OCI-LY7 (cell line): ENCODE measurements at regions not wholly inside any gene's neighbourhood (a gene's known extent, or its start where the extent isn't known, plus 50 kb on each side); places are given as distances from the start of the nearest gene placed in this dataset.

Experiments
- BruUV-seq: library from RNA; stranded (reverse); fragments of 400-500 nt; replicated peaks from 2 replicates; lab custom pipeline; 2021; lab: Mats Ljungman, UMichigan
- CTCF ChIA-PET: fragments of 300-600 bp; sonication (Branson Sonifier 250); formaldehyde crosslinking; loops from one replicate; lab custom pipeline; 2022; ENCODE audit warnings: antibody characterized with exemption; ENCODE audit not compliant: unreplicated experiment; lab: Charles Lee
- POLR2A ChIA-PET: fragments of 300-600 bp; sonication (Branson Sonifier 250); formaldehyde crosslinking; loops from one replicate; lab custom pipeline; 2022; ENCODE audit warnings: antibody characterized with exemption; lab: Charles Lee
- DNase-seq: peaks from one replicate; pipeline ENCODE4 v3.0.0-alpha.2; 2015; ENCODE audit warnings: low spot score
- H2AFZ ChIP-seq: fragments of 200-600 bp; sonication (generic), shearing (Covaris generic); 2 replicates; pipeline ENCODE4 v1.6.1; 2014; ENCODE audit warnings: mild to moderate bottlenecking, antibody characterized with exemption, low read length, moderate library complexity
- H3K27ac ChIP-seq: fragments of 200-600 bp; sonication (generic); 2 replicates; pipeline ENCODE4 v1.5.1; 2014; ENCODE audit warnings: mixed run types, low read depth, mild to moderate bottlenecking, moderate library complexity, low read length, inconsistent platforms; ENCODE audit not compliant: poor library complexity, severe bottlenecking
- H3K36me3 ChIP-seq: fragments of 200-600 bp; sonication (generic); 2 replicates; pipeline ENCODE4 v1.6.1; 2014; ENCODE audit warnings: mild to moderate bottlenecking, antibody characterized with exemption, low read length, moderate library complexity, mixed read lengths; ENCODE audit not compliant: insufficient read depth
- H3K4me1 ChIP-seq: fragments of 200-600 bp; sonication (generic); 2 replicates; pipeline ENCODE4 v1.5.1; 2014; ENCODE audit warnings: mild to moderate bottlenecking, low read length; ENCODE audit not compliant: insufficient read depth, poor library complexity, severe bottlenecking
- H3K4me2 ChIP-seq: fragments of 200-600 bp; sonication (generic); 2 replicates; pipeline ENCODE4 v1.6.1; 2014; ENCODE audit warnings: mild to moderate bottlenecking, low read length
- H3K4me3 ChIP-seq: fragments of 200-600 bp; sonication (generic); 2 replicates; pipeline ENCODE4 v1.5.1; 2014; ENCODE audit warnings: mild to moderate bottlenecking, low read depth, low read length; ENCODE audit not compliant: poor library complexity, severe bottlenecking
- H3K79me2 ChIP-seq: fragments of 200-600 bp; sonication (generic); 2 replicates; pipeline ENCODE4 v1.6.1; 2016; ENCODE audit warnings: low read depth, mild to moderate bottlenecking, low read length, moderate library complexity, mixed read lengths; ENCODE audit not compliant: insufficient read depth
- H3K9me2 ChIP-seq: fragments of 200-600 bp; sonication (generic); 2 replicates; pipeline ENCODE4 v1.6.1; 2016; ENCODE audit warnings: mild to moderate bottlenecking, low read length, mixed read lengths; ENCODE audit not compliant: insufficient read depth
- H3K9me3 ChIP-seq: fragments of 200-600 bp; sonication (generic); 2 replicates; pipeline ENCODE4 v1.6.1; 2014; ENCODE audit warnings: mild to moderate bottlenecking, mixed run types, low read length, mixed read lengths
- H4K20me1 ChIP-seq: fragments of 200-600 bp; sonication (generic); 2 replicates; pipeline ENCODE4 v1.6.1; 2014; ENCODE audit warnings: mild to moderate bottlenecking, antibody characterized with exemption, low read length, moderate library complexity, mixed read lengths; ENCODE audit not compliant: insufficient read depth
- EZH2phosphoT487 ChIP-seq: fragments of 200-600 bp; sonication (generic); IDR thresholded peaks from 2 replicates; pipeline ENCODE4 v1.6.1; 2018; ENCODE audit warnings: low read depth, borderline replicate concordance, mild to moderate bottlenecking, mixed run types, antibody characterized with exemption, low read length, moderate library complexity, mixed read lengths
- intact Hi-C: fragments of 100-400 bp; cut with micrococcal nuclease; formaldehyde crosslinking; loops from one replicate; pipeline ENCODE4 v1.10.0; 2022; ENCODE audit not compliant: unreplicated experiment
- TF ChIP-seq, protein P1 (sequence below): fragments of 200-600 bp; sonication (generic); conservative IDR thresholded peaks from 2 replicates; pipeline ENCODE4 v1.5.1; 2014; ENCODE audit warnings: mild to moderate bottlenecking, antibody characterized with exemption, low read length, moderate library complexity, mixed read lengths

DNA sequence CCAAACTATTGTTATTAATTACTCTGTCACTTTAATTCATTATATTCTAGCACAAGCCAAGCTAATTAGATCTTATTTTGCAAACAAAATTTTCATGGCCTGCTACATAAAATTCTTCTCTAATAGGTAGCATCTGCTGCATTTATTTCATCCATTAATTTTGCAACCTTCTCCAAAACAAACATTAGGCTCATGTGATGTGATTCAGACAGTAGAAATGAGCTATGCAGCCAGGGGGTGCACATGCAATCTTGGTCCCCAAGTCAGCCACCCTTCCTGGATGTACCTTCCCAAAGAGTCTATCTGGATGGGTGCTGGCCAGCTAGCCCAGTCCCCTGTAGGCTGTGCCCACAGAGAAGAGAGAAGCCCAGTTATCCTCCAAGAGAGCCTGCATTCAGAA is 242.1 kb upstream of the OSR1 start:
- H3K4me1 ChIP-seq = no peaks in the 10 kb centered on the region
- H3K27ac ChIP-seq = no peak overlapping the region
- intact Hi-C loops = no loop called here
- H4K20me1 ChIP-seq = no peaks in the 10 kb centered on the region
- TF ChIP-seq, protein P1, sequence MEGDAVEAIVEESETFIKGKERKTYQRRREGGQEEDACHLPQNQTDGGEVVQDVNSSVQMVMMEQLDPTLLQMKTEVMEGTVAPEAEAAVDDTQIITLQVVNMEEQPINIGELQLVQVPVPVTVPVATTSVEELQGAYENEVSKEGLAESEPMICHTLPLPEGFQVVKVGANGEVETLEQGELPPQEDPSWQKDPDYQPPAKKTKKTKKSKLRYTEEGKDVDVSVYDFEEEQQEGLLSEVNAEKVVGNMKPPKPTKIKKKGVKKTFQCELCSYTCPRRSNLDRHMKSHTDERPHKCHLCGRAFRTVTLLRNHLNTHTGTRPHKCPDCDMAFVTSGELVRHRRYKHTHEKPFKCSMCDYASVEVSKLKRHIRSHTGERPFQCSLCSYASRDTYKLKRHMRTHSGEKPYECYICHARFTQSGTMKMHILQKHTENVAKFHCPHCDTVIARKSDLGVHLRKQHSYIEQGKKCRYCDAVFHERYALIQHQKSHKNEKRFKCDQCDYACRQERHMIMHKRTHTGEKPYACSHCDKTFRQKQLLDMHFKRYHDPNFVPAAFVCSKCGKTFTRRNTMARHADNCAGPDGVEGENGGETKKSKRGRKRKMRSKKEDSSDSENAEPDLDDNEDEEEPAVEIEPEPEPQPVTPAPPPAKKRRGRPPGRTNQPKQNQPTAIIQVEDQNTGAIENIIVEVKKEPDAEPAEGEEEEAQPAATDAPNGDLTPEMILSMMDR = no peak
- no peak for TF ChIP-seq EZH2phosphoT487
- no peaks in the 10 kb centered on the region for H3K9me3 ChIP-seq
- no TSS peak for BruUV-seq
- no peak overlapping the region for H2AFZ ChIP-seq
- no peak overlapping the region for H3K4me2 ChIP-seq
- H3K79me2 ChIP-seq = no peaks in the 10 kb centered on the region
- DNase-seq = no peak
- H3K9me2 ChIP-seq = no peaks in the 10 kb centered on the region
- no peaks in the 10 kb centered on the region for H3K36me3 ChIP-seq
- no peak overlapping the region for H3K4me3 ChIP-seq
- ChIA-PET POLR2A (no interaction called here), CTCF (no interaction called here)

DNA sequence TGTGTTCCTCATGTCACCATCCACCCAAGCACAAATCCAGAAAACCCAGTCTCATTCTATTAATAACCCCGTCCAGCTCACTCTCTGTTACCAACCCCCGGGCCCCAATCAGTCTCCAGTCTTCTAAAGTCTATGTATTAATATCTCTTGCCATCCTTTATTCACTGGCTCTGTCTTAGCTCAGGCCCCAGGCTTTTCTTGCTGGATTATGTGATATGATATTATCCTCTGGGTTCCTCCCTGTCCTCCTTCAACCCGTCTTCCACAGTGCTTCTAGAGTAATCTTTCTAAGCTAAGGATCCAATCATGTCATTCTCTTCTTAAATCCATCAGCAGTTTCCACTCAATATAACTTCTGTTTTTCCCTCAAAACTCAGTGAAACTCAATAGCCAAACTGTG is 240.5 kb upstream of the OSR1 start:
- H4K20me1 ChIP-seq = no peaks in the 10 kb centered on the region
- H3K4me1 ChIP-seq = no peaks in the 10 kb centered on the region
- H3K79me2 ChIP-seq = no peaks in the 10 kb centered on the region
- no TSS peak for BruUV-seq
- H2AFZ ChIP-seq = no peak overlapping the region
- H3K9me3 ChIP-seq = no peaks in the 10 kb centered on the region
- DNase-seq = no peak
- no peak overlapping the region for H3K4me2 ChIP-seq
- intact Hi-C loops = no loop called here
- POLR2A ChIA-PET = no interaction called here
- no peaks in the 10 kb centered on the region for H3K9me2 ChIP-seq
- H3K36me3 ChIP-seq = no peaks in the 10 kb centered on the region
- TF ChIP-seq EZH2phosphoT487 = no peak
- TF ChIP-seq, protein P1 = no peak
- CTCF ChIA-PET = interaction anchor here (0.6 kb wide), 1 partner anchor 910 kb away, joined by 3 read pairs; no protein-coding TSS in a partner anchor
- H3K4me3 ChIP-seq = no peak overlapping the region
- no peak overlapping the region for H3K27ac ChIP-seq

DNA sequence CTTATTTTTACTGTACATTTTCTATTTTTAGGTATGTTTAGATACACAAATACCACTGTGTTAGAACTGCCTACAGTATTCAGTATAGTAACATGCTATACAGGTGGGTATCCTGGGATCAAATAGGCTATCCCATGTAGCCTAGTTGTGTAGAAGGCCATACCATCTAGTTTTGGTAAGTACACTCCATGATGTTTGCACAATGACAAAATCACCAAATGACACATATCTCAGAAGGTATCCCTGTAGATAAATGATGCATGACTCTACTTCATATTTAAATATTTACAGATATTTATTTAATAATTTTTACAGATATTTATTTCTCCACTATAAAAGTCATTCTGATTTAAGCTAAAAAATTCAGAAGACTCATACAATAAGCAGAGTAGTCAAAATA is 233.8 kb upstream of the OSR1 start:
- intact Hi-C loops = no loop called here
- Histone ChIP-seq H3K4me1 (no peaks in the 10 kb centered on the region), H3K4me2 (no peak overlapping the region), H3K27ac (no peak overlapping the region), H3K9me2 (no peaks in the 10 kb centered on the region), H4K20me1 (no peaks in the 10 kb centered on the region), H3K4me3 (no peak overlapping the region), H3K79me2 (no peaks in the 10 kb centered on the region), H3K9me3 (no peaks in the 10 kb centered on the region), H2AFZ (no peak overlapping the region), H3K36me3 (no peaks in the 10 kb centered on the region)
- CTCF ChIA-PET = no interaction called here
- DNase-seq = no peak
- no TSS peak for BruUV-seq
- POLR2A ChIA-PET = no interaction called here
- TF ChIP-seq, protein P1 = no peak
- no peak for TF ChIP-seq EZH2phosphoT487
